ENCODE measurements at regions not wholly inside any gene's neighbourhood (a gene's known extent, or its start where the extent isn't known, plus 50 kb on each side); places are given as distances from the start of the nearest gene placed in this dataset.

DNA sequence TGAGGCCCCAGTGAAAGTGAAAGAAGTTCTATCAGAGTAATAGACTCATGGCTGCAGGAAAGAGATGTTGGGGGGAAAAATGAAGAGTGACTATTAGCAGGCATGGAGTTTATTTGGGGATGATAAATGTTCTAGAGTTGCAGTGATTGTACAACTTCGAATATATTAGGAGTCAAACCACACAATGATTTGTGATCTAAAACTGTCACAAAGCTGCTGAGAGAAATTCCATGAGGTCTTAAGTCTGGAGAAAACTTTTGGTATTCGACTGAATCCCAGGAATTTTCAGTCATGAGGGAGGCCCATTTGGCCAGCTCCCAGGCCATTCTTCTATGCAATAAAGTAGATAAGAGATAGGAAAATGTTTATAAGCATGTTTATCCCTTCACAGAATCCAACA lies 55.9 kb upstream of the UNC5B start:
- Histone ChIP-seq H3K27me3 (no peaks in the 10 kb centered on the region), H3K9me3 (no peaks in the 10 kb centered on the region), H3K4me1 (no peaks in the 10 kb centered on the region), H3K4me3 (no peak overlapping the region), H3K36me3 (no peaks in the 10 kb centered on the region), H3K27ac (no peak overlapping the region)
- TF ChIP-seq, protein P1, sequence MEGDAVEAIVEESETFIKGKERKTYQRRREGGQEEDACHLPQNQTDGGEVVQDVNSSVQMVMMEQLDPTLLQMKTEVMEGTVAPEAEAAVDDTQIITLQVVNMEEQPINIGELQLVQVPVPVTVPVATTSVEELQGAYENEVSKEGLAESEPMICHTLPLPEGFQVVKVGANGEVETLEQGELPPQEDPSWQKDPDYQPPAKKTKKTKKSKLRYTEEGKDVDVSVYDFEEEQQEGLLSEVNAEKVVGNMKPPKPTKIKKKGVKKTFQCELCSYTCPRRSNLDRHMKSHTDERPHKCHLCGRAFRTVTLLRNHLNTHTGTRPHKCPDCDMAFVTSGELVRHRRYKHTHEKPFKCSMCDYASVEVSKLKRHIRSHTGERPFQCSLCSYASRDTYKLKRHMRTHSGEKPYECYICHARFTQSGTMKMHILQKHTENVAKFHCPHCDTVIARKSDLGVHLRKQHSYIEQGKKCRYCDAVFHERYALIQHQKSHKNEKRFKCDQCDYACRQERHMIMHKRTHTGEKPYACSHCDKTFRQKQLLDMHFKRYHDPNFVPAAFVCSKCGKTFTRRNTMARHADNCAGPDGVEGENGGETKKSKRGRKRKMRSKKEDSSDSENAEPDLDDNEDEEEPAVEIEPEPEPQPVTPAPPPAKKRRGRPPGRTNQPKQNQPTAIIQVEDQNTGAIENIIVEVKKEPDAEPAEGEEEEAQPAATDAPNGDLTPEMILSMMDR (IDR thresholded peaks at IDR 0.05), result no peak
- intact Hi-C loops (cut with DNase I), result no loop called here
- DNase-seq (no peak), ATAC-seq (no peak)
- WGBS, 2 donors, result 53 to 68% methylated on average over 2 of the region's 2 CpGs

DNA sequence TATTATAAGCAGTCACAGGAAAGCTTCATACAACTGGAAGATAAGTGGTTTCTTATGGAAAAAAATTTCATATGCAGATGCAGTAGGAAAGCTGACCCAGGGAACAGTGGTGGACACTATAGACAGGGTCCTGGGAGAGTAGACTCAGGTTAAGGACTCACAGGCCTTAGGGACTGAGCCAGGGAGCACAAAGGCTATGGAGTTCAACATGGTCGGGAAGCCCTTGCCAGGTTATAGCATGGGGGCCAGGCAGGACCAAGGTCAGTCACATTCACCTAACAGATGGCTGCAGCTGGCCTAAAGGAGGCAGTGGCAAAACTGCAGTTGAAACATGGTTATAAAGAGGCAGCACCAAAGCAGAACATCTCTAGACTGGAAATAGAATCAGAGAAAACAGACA lies 54.9 kb upstream of the UNC5B start:
- DNase-seq (no peak), ATAC-seq (no peak)
- Histone ChIP-seq H3K36me3 (no peaks in the 10 kb centered on the region), H3K9me3 (no peaks in the 10 kb centered on the region), H3K4me1 (no peaks in the 10 kb centered on the region), H3K4me3 (no peak overlapping the region), H3K27ac (no peak overlapping the region), H3K27me3 (no peaks in the 10 kb centered on the region)
- intact Hi-C loops (cut with DNase I), result no loop called here
- 78 to 81% methylated on average over 1 of the region's 1 CpG for WGBS, 2 donors
- TF ChIP-seq, protein P1 (IDR thresholded peaks at IDR 0.05), result no peak

DNA sequence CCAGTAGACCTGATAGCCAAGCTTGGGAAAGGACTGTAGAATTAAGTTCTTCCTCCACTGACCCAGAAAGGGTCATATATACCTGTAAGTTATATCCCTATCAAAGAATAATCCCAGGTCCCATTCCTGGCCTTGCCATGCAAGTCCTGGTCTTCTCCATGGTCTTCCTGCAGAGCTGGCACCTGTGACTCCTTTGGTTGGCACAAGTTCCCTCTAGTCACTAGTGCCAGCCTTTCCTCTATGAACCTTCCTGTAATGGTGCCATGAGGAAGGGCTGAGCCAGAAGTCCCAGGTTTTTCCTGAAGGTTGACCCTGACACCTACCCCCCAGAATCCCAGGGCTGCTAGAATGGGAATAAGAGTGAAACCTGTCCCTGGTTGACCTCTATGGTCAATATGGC lies 54.1 kb upstream of the UNC5B start:
- H3K4me1 ChIP-seq, result no peaks in the 10 kb centered on the region
- TF ChIP-seq, protein P1 (IDR thresholded peaks at IDR 0.05), result no peak
- ATAC-seq (no peak), DNase-seq (no peak)
- H3K36me3 ChIP-seq, result no peaks in the 10 kb centered on the region
- H3K27me3 ChIP-seq, result no peaks in the 10 kb centered on the region
- no peak overlapping the region for H3K4me3 ChIP-seq
- H3K9me3 ChIP-seq, result no peaks in the 10 kb centered on the region
- intact Hi-C loops (cut with DNase I), result no loop called here
- no peak overlapping the region for H3K27ac ChIP-seq

DNA sequence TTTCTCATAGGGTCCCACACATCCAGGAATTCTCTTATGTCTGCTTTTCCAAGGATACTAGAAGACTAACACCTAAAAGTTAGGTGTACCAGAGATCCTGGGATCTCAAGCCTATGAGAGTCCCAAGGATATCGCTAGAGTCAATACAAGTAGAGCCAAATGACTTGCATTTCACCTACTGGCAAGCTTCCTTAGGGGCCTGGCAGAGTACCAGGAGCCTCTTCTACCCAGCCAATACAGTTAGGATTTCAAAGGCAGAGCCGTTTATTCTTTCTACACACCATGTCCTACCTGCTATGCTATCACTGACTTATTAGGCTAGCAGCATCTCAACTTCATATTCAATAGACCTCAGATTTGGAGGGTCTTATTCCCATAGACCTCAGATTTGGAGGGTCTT lies 53.5 kb upstream of the UNC5B start:
- TF ChIP-seq, protein P1 (IDR thresholded peaks at IDR 0.05), result no peak
- Histone ChIP-seq H3K36me3 (no peaks in the 10 kb centered on the region), H3K27ac (no peak overlapping the region), H3K9me3 (no peaks in the 10 kb centered on the region), H3K4me3 (no peak overlapping the region), H3K27me3 (no peaks in the 10 kb centered on the region), H3K4me1 (no peaks in the 10 kb centered on the region)
- DNase-seq (no peak), ATAC-seq (no peak)
- 66 to 67% methylated on average over 2 of the region's 2 CpGs for WGBS, 2 donors
- intact Hi-C loops (cut with DNase I), result no loop called here

DNA sequence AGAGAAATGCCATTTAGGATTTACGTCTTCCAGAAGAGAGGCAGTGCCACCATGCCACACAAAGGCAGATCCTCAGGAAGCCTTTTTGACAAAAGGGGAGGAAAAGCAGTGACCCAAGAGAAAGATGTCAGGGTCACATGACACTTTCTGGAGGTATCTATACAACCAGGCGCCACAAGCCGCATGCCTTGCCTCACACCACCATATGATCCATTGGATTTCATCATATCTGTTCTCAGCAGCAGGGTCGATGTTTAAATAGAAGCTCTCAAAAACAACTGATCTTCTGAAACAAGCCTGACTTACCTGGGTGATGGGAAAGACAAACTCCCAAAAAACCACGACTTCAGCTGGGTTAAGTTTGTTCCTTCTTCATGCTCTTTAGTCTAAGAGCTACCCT lies 52.5 kb upstream of the UNC5B start:
- WGBS, 2 donors, result 92 to 93% methylated on average over 5 of the region's 5 CpGs
- Histone ChIP-seq H3K27ac (no peak overlapping the region), H3K27me3 (peaks cover 0 to 1% (median 0%) of the 10 kb centered on the region in 7 donors), H3K4me1 (no peaks in the 10 kb centered on the region), H3K9me3 (no peaks in the 10 kb centered on the region), H3K36me3 (no peaks in the 10 kb centered on the region), H3K4me3 (no peak overlapping the region)
- ATAC-seq (no peak), DNase-seq (no peak)
- TF ChIP-seq, protein P1 (IDR thresholded peaks at IDR 0.05), result no peak
- intact Hi-C loops (cut with DNase I), result no loop called here

Measured in heart right ventricle (tissue), 16 donors.